Endothelial cell (in vitro differentiated cells): ENCODE measurements at regions not wholly inside any gene's neighbourhood (a gene's known extent, or its start where the extent isn't known, plus 50 kb on each side); places are given as distances from the start of the nearest gene placed in this dataset.

Source experiments
- DNase-seq: peaks from one replicate; pipeline ENCODE4 v3.0.0; 2021; ENCODE audit warnings: low spot score
- H3K27ac Mint-ChIP-seq: one replicate; pipeline ENCODE4 v1.8.0; 2021; ENCODE audit warnings: mixed read lengths, inconsistent platforms; ENCODE audit not compliant: unreplicated experiment
- H3K27me3 Mint-ChIP-seq: one replicate; pipeline ENCODE4 v1.8.0; 2021; ENCODE audit warnings: mild to moderate bottlenecking, moderate library complexity, mixed read lengths, inconsistent platforms; ENCODE audit not compliant: unreplicated experiment
- H3K36me3 Mint-ChIP-seq: one replicate; pipeline ENCODE4 v1.8.0; 2021; ENCODE audit warnings: mild to moderate bottlenecking, low read depth, mixed read lengths, inconsistent platforms; ENCODE audit not compliant: unreplicated experiment
- H3K4me1 Mint-ChIP-seq: one replicate; pipeline ENCODE4 v1.8.0; 2021; ENCODE audit warnings: mild to moderate bottlenecking, mixed read lengths, inconsistent platforms; ENCODE audit not compliant: unreplicated experiment
- H3K4me3 Mint-ChIP-seq: one replicate; pipeline ENCODE4 v1.8.0; 2021; ENCODE audit warnings: mild to moderate bottlenecking, mixed read lengths, inconsistent platforms; ENCODE audit not compliant: unreplicated experiment
- H3K9me3 Mint-ChIP-seq: one replicate; pipeline ENCODE4 v1.8.0; 2021; ENCODE audit warnings: mixed read lengths, inconsistent platforms; ENCODE audit not compliant: unreplicated experiment
- TF ChIP-seq, protein P1 (sequence below): fragments of 200-600 bp; sonication (generic); IDR thresholded peaks from one replicate; pipeline ENCODE4 v1.5.0; 2021; ENCODE audit warnings: antibody characterized with exemption; ENCODE audit not compliant: unreplicated experiment

GRCh38 chr3:28134792-28135375, 106.5 kb upstream of the CMC1 start:
- no peaks in the 10 kb centered on the region for H3K4me1 Mint-ChIP-seq
- DNase-seq = no peak
- no peak overlapping the region for H3K27ac Mint-ChIP-seq
- TF ChIP-seq, protein P1, sequence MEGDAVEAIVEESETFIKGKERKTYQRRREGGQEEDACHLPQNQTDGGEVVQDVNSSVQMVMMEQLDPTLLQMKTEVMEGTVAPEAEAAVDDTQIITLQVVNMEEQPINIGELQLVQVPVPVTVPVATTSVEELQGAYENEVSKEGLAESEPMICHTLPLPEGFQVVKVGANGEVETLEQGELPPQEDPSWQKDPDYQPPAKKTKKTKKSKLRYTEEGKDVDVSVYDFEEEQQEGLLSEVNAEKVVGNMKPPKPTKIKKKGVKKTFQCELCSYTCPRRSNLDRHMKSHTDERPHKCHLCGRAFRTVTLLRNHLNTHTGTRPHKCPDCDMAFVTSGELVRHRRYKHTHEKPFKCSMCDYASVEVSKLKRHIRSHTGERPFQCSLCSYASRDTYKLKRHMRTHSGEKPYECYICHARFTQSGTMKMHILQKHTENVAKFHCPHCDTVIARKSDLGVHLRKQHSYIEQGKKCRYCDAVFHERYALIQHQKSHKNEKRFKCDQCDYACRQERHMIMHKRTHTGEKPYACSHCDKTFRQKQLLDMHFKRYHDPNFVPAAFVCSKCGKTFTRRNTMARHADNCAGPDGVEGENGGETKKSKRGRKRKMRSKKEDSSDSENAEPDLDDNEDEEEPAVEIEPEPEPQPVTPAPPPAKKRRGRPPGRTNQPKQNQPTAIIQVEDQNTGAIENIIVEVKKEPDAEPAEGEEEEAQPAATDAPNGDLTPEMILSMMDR = no peak
- H3K4me3 Mint-ChIP-seq = no peak overlapping the region
- no peaks in the 10 kb centered on the region for H3K27me3 Mint-ChIP-seq
- no peaks in the 10 kb centered on the region for H3K9me3 Mint-ChIP-seq
- H3K36me3 Mint-ChIP-seq = no peaks in the 10 kb centered on the region

DNA sequence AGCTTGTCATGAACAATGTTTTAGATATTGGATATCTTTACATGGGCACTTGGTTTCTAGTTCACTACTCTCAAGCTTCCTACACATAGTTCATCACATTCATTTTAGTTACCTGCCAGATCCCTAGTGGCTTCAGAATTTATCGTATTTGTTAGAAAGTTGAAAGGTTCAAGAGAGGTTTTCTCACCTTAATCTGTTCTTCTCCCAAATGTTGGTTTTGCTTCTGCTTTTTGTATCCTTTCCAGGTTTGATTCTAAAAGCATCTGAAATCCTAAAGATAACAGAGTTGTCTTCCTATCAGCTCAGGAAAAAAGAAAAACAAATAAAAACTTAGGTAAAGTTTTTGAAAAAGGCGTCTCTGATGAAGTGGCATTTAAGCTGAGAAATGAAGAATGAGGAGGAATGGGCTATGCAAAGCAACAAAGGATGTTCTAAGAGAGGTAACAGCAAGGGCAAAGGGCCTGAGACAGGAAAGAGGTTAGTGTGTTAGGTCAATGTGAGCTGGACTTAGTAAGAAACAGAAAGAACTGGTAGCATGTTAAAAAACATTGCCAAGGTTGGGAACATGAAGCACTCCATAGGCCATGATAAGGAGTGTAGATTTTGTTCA, 104.7 kb upstream of the CMC1 start:
- Mint-ChIP-seq H3K4me3 (no peak overlapping the region), H3K27me3 (no peaks in the 10 kb centered on the region), H3K9me3 (no peaks in the 10 kb centered on the region), H3K36me3 (no peaks in the 10 kb centered on the region), H3K4me1 (no peaks in the 10 kb centered on the region), H3K27ac (no peak overlapping the region)
- no peak for DNase-seq
- TF ChIP-seq, protein P1 = no peak

- no peaks in the 10 kb centered on the region for H3K36me3 Mint-ChIP-seq
- H3K27me3 Mint-ChIP-seq = no peaks in the 10 kb centered on the region
- no peaks in the 10 kb centered on the region for H3K4me1 Mint-ChIP-seq
- no peak overlapping the region for H3K4me3 Mint-ChIP-seq
- no peaks in the 10 kb centered on the region for H3K9me3 Mint-ChIP-seq
- no peak for DNase-seq
- TF ChIP-seq, protein P1 = no peak
- H3K27ac Mint-ChIP-seq = no peak overlapping the region
Measured at GRCh38 chr3:28138043-28138610, 103.3 kb upstream of the CMC1 start.

- H3K27me3 Mint-ChIP-seq = no peaks in the 10 kb centered on the region
- DNase-seq = no peak
- H3K4me1 Mint-ChIP-seq = no peaks in the 10 kb centered on the region
- no peak overlapping the region for H3K27ac Mint-ChIP-seq
- no peak overlapping the region for H3K4me3 Mint-ChIP-seq
- no peaks in the 10 kb centered on the region for H3K9me3 Mint-ChIP-seq
- TF ChIP-seq, protein P1 = no peak
- no peaks in the 10 kb centered on the region for H3K36me3 Mint-ChIP-seq
Measured at GRCh38 chr3:28139288-28139687, 102.1 kb upstream of the CMC1 start.

DNA sequence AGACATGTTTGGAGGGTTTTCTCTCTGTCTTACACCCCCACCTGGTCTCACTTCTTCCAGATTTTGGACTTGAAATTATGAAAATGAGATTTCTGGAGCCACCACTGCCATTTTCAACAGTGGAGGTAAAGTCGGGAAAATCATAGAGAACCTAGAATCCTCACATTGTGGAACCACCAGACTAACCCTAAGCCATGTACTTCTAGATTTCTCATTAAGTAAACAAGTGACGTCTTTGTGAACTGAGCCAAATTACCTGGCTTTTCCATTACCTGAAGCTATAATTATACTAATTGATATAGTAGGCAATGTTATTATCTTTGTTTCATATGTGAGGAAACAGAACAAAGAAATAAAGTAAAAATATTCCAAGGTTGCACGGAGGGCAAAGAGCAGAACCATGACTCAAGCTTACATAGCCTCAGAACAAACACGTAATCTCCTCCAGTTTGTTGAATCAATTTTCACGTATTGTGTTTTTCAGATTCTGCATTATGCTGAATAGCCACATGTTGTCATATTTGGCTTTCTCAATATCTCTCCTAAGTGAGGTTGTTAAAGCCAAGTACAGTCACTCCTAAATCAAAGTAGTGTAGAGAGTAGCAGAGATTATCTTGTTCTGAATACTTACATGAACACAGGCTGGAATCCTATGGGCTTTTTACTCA, 101.3 kb upstream of the CMC1 start:
- no peak for DNase-seq
- no peaks in the 10 kb centered on the region for H3K4me1 Mint-ChIP-seq
- H3K36me3 Mint-ChIP-seq = no peaks in the 10 kb centered on the region
- no peak overlapping the region for H3K27ac Mint-ChIP-seq
- TF ChIP-seq, protein P1 = no peak
- H3K9me3 Mint-ChIP-seq = no peaks in the 10 kb centered on the region
- no peak overlapping the region for H3K4me3 Mint-ChIP-seq
- no peaks in the 10 kb centered on the region for H3K27me3 Mint-ChIP-seq
